Heart left ventricle (tissue), 16 donors: ENCODE measurements at regions not wholly inside any gene's neighbourhood (a gene's known extent, or its start where the extent isn't known, plus 50 kb on each side); places are given as distances from the start of the nearest gene placed in this dataset.

Source experiments
- ATAC-seq, 4 donors: fragments of 200-7000 bp; cut with Tn5 transposase; one replicate each; pipeline ENCODE4 v1.9.1; 2020 to 2022; ENCODE audit warnings: moderate library complexity in 4 of 4, mild to moderate bottlenecking in 3 of 4, moderate number of reproducible peaks in 1 of 4
- DNase-seq, 5 donors: peaks; one replicate each; pipeline ENCODE4 v3.0.0-alpha.2; 2020
- H3K27ac ChIP-seq, 12 donors: fragments of 200-600 bp; sonication (generic) in 4 of 12; one replicate each; pipeline versions ENCODE4 v1.5.0 to v1.8.0; 2016 to 2022; ENCODE audit warnings: mild to moderate bottlenecking in 2 of 12
- H3K27me3 ChIP-seq, 9 donors: fragments of 200-600 bp; sonication (generic) in 2 of 9; one replicate each; pipeline versions ENCODE4 v1.5.1 to v1.8.0; 2016 to 2022; ENCODE audit warnings: mild to moderate bottlenecking in 3 of 9
- H3K36me3 ChIP-seq, 9 donors: fragments of 200-600 bp; sonication (generic) in 2 of 9; one replicate each; pipeline versions ENCODE4 v1.5.0 to v1.8.0; 2018 to 2022; ENCODE audit warnings: mild to moderate bottlenecking in 2 of 9
- H3K4me1 ChIP-seq, 12 donors: fragments of 200-600 bp; sonication (generic) in 4 of 12; one replicate each; pipeline versions ENCODE4 v1.5.0 to v1.8.0; 2016 to 2022; ENCODE audit warnings: mild to moderate bottlenecking in 3 of 12
- H3K4me3 ChIP-seq, 12 donors: fragments of 200-600 bp; sonication (generic) in 4 of 12; one replicate each; pipeline versions ENCODE4 v1.5.0 to v1.8.0; 2017 to 2022; ENCODE audit warnings: mild to moderate bottlenecking in 9 of 12, moderate library complexity in 4 of 12
- H3K9me3 ChIP-seq, 12 donors: fragments of 200-600 bp; sonication (generic) in 4 of 12; one replicate each; pipeline versions ENCODE4 v1.5.0 to v1.8.0; 2016 to 2022; ENCODE audit warnings: mild to moderate bottlenecking in 1 of 12
- POLR2A ChIP-seq, 2 donors: fragments of 450-650 bp; IDR thresholded peaks; one replicate each; pipeline ENCODE4 v1.6.1; 2017; ENCODE audit warnings: antibody characterized with exemption in 2 of 2, mild to moderate bottlenecking in 2 of 2, moderate library complexity in 2 of 2
- WGBS, 4 donors: extraction: QIAGEN DNeasy Blood & Tissue Kit in 2 of 4; methylation state at CpG; one replicate each; pipeline versions ENCODE4 v1.1.5 to v1.1.7; 2013 to 2018; 5-methylcytosine and 5-hydroxymethylcytosine counted together
- intact Hi-C, 10 donors: fragments of 100-400 bp; cut with DNase I; formaldehyde crosslinking; loops; one replicate each; pipeline versions ENCODE4 v1.11.1 to v1.14.2; 2022
- TF ChIP-seq, protein P1 (sequence below), 12 donors: fragments of 200-600 bp; sonication (generic) in 4 of 12; IDR thresholded peaks; one replicate each; pipeline versions ENCODE4 v1.5.0 to v1.8.0; 2018 to 2022; ENCODE audit warnings: antibody characterized with exemption in 12 of 12, mild to moderate bottlenecking in 5 of 12
- donor health status: ischemic (EF 13 %, LVEDD 7.1; RV severe dilation, severe dysfunction).
- donor health status: healthy with polysubstance abuse.
- donor health status: DM: no; HTN: yes; CAD: no.
- donor health status: DM: no; HTN: no; CAD: no.
- donor health status: ischemic (EF 25% LVEDD 6.9; RV normal size, moderate dysfunction).
- donor health status: ischemic (EF 25% LVEDD 5.7; RV mildly dilated, moderate dysfunction).
- donor health status: healthy.
- donor health status: DM: yes; HTN: yes; CAD: no.
- donor health status: ischemic (EF 35%, LVEDD 5.7; RV mildly dilated, moderate dysfunction).
- donor health status: nonischemic (EF 11% LVEDD 7.7; RV severe dilation, severe dysfunction).
- donor health status: DM: yes; HTN: yes; CAD: no.
- donor health status: PGD.
- donor health status: ischemic (EF 29% LVEDD 5.4; RV normal size, mild dysfunction).
- donor health status: nonischemic (EF 23%, LVEDD 6.1; RV moderate dilation, normal function).

- intact Hi-C loops: no loop called here
- Histone ChIP-seq H3K36me3 (no peaks in the 10 kb centered on the region), H3K27me3 (peaks cover 0 to 6% (median 0%) of the 10 kb centered on the region in 9 donors), H3K4me1 (no peaks in the 10 kb centered on the region), H3K9me3 (peaks cover 0 to 32% (median 25%) of the 10 kb centered on the region in 12 donors), H3K27ac (no peak overlapping the region), H3K4me3 (no peak overlapping the region)
- 49 to 60% (median 55%) methylated on average over 2 of the region's 2 CpGs for WGBS, 4 donors
- DNase-seq: no peak
- TF ChIP-seq, protein P1, sequence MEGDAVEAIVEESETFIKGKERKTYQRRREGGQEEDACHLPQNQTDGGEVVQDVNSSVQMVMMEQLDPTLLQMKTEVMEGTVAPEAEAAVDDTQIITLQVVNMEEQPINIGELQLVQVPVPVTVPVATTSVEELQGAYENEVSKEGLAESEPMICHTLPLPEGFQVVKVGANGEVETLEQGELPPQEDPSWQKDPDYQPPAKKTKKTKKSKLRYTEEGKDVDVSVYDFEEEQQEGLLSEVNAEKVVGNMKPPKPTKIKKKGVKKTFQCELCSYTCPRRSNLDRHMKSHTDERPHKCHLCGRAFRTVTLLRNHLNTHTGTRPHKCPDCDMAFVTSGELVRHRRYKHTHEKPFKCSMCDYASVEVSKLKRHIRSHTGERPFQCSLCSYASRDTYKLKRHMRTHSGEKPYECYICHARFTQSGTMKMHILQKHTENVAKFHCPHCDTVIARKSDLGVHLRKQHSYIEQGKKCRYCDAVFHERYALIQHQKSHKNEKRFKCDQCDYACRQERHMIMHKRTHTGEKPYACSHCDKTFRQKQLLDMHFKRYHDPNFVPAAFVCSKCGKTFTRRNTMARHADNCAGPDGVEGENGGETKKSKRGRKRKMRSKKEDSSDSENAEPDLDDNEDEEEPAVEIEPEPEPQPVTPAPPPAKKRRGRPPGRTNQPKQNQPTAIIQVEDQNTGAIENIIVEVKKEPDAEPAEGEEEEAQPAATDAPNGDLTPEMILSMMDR (IDR thresholded peaks at IDR 0.05): no peak
- no peak for TF ChIP-seq POLR2A (IDR thresholded peaks at IDR 0.05)
- ATAC-seq: peak in 2 of 4 donors; percentile 30 to 41
These were observed 438.2 kb upstream of the PROK2 start for GRCh38 chr3:72223116-72223515.

- H3K9me3 ChIP-seq: peaks cover 0 to 32% (median 25%) of the 10 kb centered on the region in 12 donors
- H3K4me1 ChIP-seq: no peaks in the 10 kb centered on the region
- intact Hi-C loops: no loop called here
- no peak for TF ChIP-seq POLR2A (IDR thresholded peaks at IDR 0.05)
- TF ChIP-seq, protein P1 (IDR thresholded peaks at IDR 0.05): no peak
- H3K27me3 ChIP-seq: peaks cover 0 to 6% (median 0%) of the 10 kb centered on the region in 9 donors
- no peak overlapping the region for H3K4me3 ChIP-seq
- DNase-seq: no peak
- H3K36me3 ChIP-seq: no peaks in the 10 kb centered on the region
- no peak for ATAC-seq
- 77 to 83% (median 80%) methylated on average over 9 of the region's 9 CpGs for WGBS, 4 donors
- no peak overlapping the region for H3K27ac ChIP-seq
These were observed 437.5 kb upstream of the PROK2 start for GRCh38 chr3:72222410-72222809.

DNA sequence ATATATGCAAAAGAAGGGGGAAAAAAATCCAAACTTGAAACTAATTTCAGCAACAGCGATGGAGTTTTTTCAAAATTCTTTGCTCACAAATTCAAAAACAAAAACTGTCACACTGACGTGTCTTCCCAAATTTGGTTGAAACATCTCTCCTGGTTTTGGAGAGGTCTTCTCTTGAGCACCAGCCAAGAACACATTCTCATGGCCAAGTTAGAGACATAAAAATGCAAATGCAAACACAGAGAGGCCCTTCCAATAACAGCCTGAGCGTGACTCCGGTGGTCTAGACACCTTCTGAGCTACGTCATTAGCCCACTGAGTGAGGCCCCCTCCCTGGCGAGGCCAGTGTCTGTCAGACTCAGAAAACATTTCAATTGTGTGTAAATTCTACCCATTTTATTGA, 436.0 kb upstream of the PROK2 start:
- DNase-seq (no peak), ATAC-seq (no peak)
- Histone ChIP-seq H3K36me3 (no peaks in the 10 kb centered on the region), H3K4me1 (no peaks in the 10 kb centered on the region), H3K9me3 (peaks cover 0 to 25% (median 20%) of the 10 kb centered on the region in 12 donors), H3K4me3 (no peak overlapping the region), H3K27me3 (peaks cover 0 to 6% (median 0%) of the 10 kb centered on the region in 9 donors), H3K27ac (no peak overlapping the region)
- intact Hi-C loops: no loop called here
- WGBS, 4 donors: 89 to 96% (median 94%) methylated on average over 6 of the region's 6 CpGs
- TF ChIP-seq POLR2A (IDR thresholded peaks at IDR 0.05): no peak
- TF ChIP-seq, protein P1 (IDR thresholded peaks at IDR 0.05): no peak

DNA sequence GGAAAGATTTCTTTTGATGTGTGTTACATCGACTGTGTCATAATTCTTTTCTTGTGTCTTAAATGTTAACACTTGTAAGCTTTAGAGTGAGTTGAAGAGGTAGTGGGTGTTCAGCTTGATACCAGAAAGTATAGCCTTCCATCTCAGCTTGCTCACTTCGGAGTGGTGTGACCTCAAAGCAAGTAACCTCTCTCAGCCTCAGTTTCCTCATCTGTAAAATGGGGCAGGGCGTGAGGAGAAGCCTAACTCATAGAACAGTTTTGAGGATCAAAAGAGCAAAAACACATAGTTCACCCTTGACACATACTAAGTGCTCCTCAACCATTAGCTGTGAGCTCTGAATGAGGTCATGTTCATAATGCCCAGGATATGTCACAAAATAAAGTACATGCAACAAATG, 434.8 kb upstream of the PROK2 start:
- Histone ChIP-seq H3K4me3 (no peak overlapping the region), H3K27ac (no peak overlapping the region), H3K9me3 (peaks cover 0 to 13% (median 8%) of the 10 kb centered on the region in 12 donors), H3K36me3 (no peaks in the 10 kb centered on the region), H3K4me1 (peaks cover 0 to 6% (median 0%) of the 10 kb centered on the region in 12 donors), H3K27me3 (peaks cover 0 to 6% (median 0%) of the 10 kb centered on the region in 9 donors)
- TF ChIP-seq, protein P1 (IDR thresholded peaks at IDR 0.05): no peak
- no peak for TF ChIP-seq POLR2A (IDR thresholded peaks at IDR 0.05)
- no peak for DNase-seq
- 93 to 97% (median 95%) methylated on average over 3 of the region's 3 CpGs for WGBS, 4 donors
- ATAC-seq: no peak
- intact Hi-C loops: no loop called here
